ENCODE measurements at regions not wholly inside any gene's neighbourhood (a gene's known extent, or its start where the extent isn't known, plus 50 kb on each side); places are given as distances from the start of the nearest gene placed in this dataset.

- H3K4me1 Mint-ChIP-seq: no peaks in the 10 kb centered on the region
- H3K36me3 ChIP-seq: no peaks in the 10 kb centered on the region
- no peak for DNase-seq (ENCODE audit: low spot score)
- H3K36me3 Mint-ChIP-seq: no peaks in the 10 kb centered on the region
- H3K27ac Mint-ChIP-seq: no peak overlapping the region
- peaks cover 10% of the 10 kb centered on the region for H3K9me3 Mint-ChIP-seq
- no peaks in the 10 kb centered on the region for H3K9me3 ChIP-seq (ENCODE audit: low read depth)
- H3K4me2 ChIP-seq: no peak overlapping the region
- no peaks in the 10 kb centered on the region for H3K79me2 ChIP-seq (ENCODE audit: low read depth)
- H3K4me1 ChIP-seq: no peaks in the 10 kb centered on the region
- TF ChIP-seq EZH2phosphoT487 (IDR thresholded peaks at IDR 0.05) (no peak), CTCF (IDR thresholded peaks at IDR 0.05) (no peak), EZH2 (IDR thresholded peaks at IDR 0.05) (no peak)
- H4K20me1 ChIP-seq (ENCODE audit: low read depth): no peaks in the 10 kb centered on the region
- H3K27me3 Mint-ChIP-seq (ENCODE audit: insufficient read depth, low read depth): no peaks in the 10 kb centered on the region
- no peak overlapping the region for H3K4me3 ChIP-seq
- H3F3A ChIP-seq (ENCODE audit: low read depth): no peaks in the 10 kb centered on the region
- no peak overlapping the region for H2AFZ ChIP-seq (replicated peaks)
- H3K4me3 Mint-ChIP-seq: no peak overlapping the region
- no peak overlapping the region for H3K27ac ChIP-seq
- H3K27me3 ChIP-seq: no peaks in the 10 kb centered on the region
- H3K9ac ChIP-seq: no peak overlapping the region
These were observed 341.8 kb downstream of the LMX1A start for GRCh38 chr1:165014753-165015152.

GRCh38 chr1:165011991-165012531 is 344.5 kb downstream of the LMX1A start:
- H3F3A ChIP-seq (ENCODE audit: low read depth): no peaks in the 10 kb centered on the region
- Mint-ChIP-seq H3K9me3 (peaks cover 2% of the 10 kb centered on the region), H3K27ac (no peak overlapping the region), H3K4me1 (no peaks in the 10 kb centered on the region), H3K27me3 (ENCODE audit: insufficient read depth, low read depth) (no peaks in the 10 kb centered on the region), H3K36me3 (no peaks in the 10 kb centered on the region), H3K4me3 (no peak overlapping the region)
- H3K4me3 ChIP-seq: no peak overlapping the region
- no peak overlapping the region for H3K9ac ChIP-seq
- H3K27me3 ChIP-seq: peaks cover 11% of the 10 kb centered on the region
- no peaks in the 10 kb centered on the region for H4K20me1 ChIP-seq (ENCODE audit: low read depth)
- H3K4me2 ChIP-seq: no peak overlapping the region
- no peaks in the 10 kb centered on the region for H3K4me1 ChIP-seq
- H3K9me3 ChIP-seq (ENCODE audit: low read depth): no peaks in the 10 kb centered on the region
- H3K79me2 ChIP-seq (ENCODE audit: low read depth): no peaks in the 10 kb centered on the region
- no peaks in the 10 kb centered on the region for H3K36me3 ChIP-seq
- no peak for DNase-seq (ENCODE audit: low spot score)
- TF ChIP-seq CTCF (IDR thresholded peaks at IDR 0.05) (no peak), EZH2 (IDR thresholded peaks at IDR 0.05) (no peak), EZH2phosphoT487 (IDR thresholded peaks at IDR 0.05) (no peak)
- H2AFZ ChIP-seq (replicated peaks): no peak overlapping the region
- H3K27ac ChIP-seq: no peak overlapping the region

GRCh38 chr1:165011186-165011585 is 345.3 kb downstream of the LMX1A start:
- Histone ChIP-seq H4K20me1 (ENCODE audit: low read depth) (no peaks in the 10 kb centered on the region), H3K4me1 (no peaks in the 10 kb centered on the region), H3K9me3 (ENCODE audit: low read depth) (no peaks in the 10 kb centered on the region), H3K9ac (no peak overlapping the region), H3K4me2 (no peak overlapping the region), H3K4me3 (no peak overlapping the region), H3F3A (ENCODE audit: low read depth) (no peaks in the 10 kb centered on the region), H3K79me2 (ENCODE audit: low read depth) (no peaks in the 10 kb centered on the region), H3K27me3 (peaks cover 11% of the 10 kb centered on the region), H3K27ac (no peak overlapping the region), H3K36me3 (no peaks in the 10 kb centered on the region), H2AFZ (replicated peaks) (no peak overlapping the region)
- Mint-ChIP-seq H3K27me3 (ENCODE audit: insufficient read depth, low read depth) (no peaks in the 10 kb centered on the region), H3K4me1 (no peaks in the 10 kb centered on the region), H3K4me3 (no peak overlapping the region), H3K27ac (no peak overlapping the region), H3K9me3 (no peaks in the 10 kb centered on the region), H3K36me3 (no peaks in the 10 kb centered on the region)
- no peak for DNase-seq (ENCODE audit: low spot score)
- no peak for TF ChIP-seq EZH2 (IDR thresholded peaks at IDR 0.05)
- TF ChIP-seq EZH2phosphoT487 (IDR thresholded peaks at IDR 0.05): no peak
- no peak for TF ChIP-seq CTCF (IDR thresholded peaks at IDR 0.05)
